H9 (cell line): ENCODE measurements at regions not wholly inside any gene's neighbourhood (a gene's known extent, or its start where the extent isn't known, plus 50 kb on each side); places are given as distances from the start of the nearest gene placed in this dataset.

Experiments used
- DNase-seq: peaks from one replicate; pipeline ENCODE4 v3.0.0-alpha.2; 2017
- H2AFZ ChIP-seq: one replicate; pipeline ENCODE4 v1.6.1; 2013; ENCODE audit warnings: mild to moderate bottlenecking, low read length, control low read depth, moderate library complexity
- H2AK5ac ChIP-seq: 2 replicates; pipeline ENCODE4 v1.6.1; 2013; ENCODE audit warnings: low read length, control low read depth, mixed read lengths; ENCODE audit not compliant: insufficient read length
- H2BK120ac ChIP-seq: one replicate; pipeline ENCODE4 v1.6.1; 2013; ENCODE audit warnings: low read depth, mild to moderate bottlenecking, low read length, control low read depth, inconsistent platforms; ENCODE audit not compliant: poor library complexity, severe bottlenecking
- H2BK12ac ChIP-seq: 2 replicates; pipeline ENCODE4 v1.6.1; 2013; ENCODE audit warnings: low read length, control low read depth, mixed read lengths, low read depth; ENCODE audit not compliant: insufficient read length
- H2BK15ac ChIP-seq: 2 replicates; pipeline ENCODE4 v1.6.1; 2013; ENCODE audit warnings: low read depth, low read length, control low read depth
- H2BK20ac ChIP-seq: one replicate; pipeline ENCODE4 v1.6.1; 2013; ENCODE audit warnings: low read depth, mild to moderate bottlenecking, low read length, control low read depth, inconsistent platforms; ENCODE audit not compliant: poor library complexity, severe bottlenecking
- H2BK5ac ChIP-seq: 2 replicates; pipeline ENCODE4 v1.6.1; 2013; ENCODE audit warnings: low read length, control low read depth, mixed read lengths; ENCODE audit not compliant: insufficient read length
- H3K14ac ChIP-seq: 2 replicates; pipeline ENCODE4 v1.6.1; 2013; ENCODE audit warnings: low read length, control low read depth; ENCODE audit not compliant: insufficient read depth
- H3K18ac ChIP-seq: 2 replicates; pipeline ENCODE4 v1.6.1; 2013; ENCODE audit warnings: low read depth, mild to moderate bottlenecking, mixed read lengths, low read length, control low read depth; ENCODE audit not compliant: insufficient read length
- H3K23ac ChIP-seq: 2 replicates; pipeline ENCODE4 v1.6.1; 2013; ENCODE audit warnings: low read length, control low read depth, mixed read lengths, low read depth; ENCODE audit not compliant: insufficient read length
- H3K23me2 ChIP-seq: 2 replicates; pipeline ENCODE4 v1.6.1; 2013; ENCODE audit warnings: low read depth, mild to moderate bottlenecking, mixed read lengths, low read length, control low read depth; ENCODE audit not compliant: insufficient read length, poor library complexity, severe bottlenecking
- H3K27ac ChIP-seq: 2 replicates; pipeline ENCODE4 v1.5.1; 2013; ENCODE audit warnings: low read length, control low read depth, mixed read lengths, low read depth; ENCODE audit not compliant: insufficient read length
- H3K27me3 ChIP-seq: 2 replicates; pipeline ENCODE4 v1.6.1; 2013; ENCODE audit warnings: low read length, control low read depth, inconsistent platforms; ENCODE audit not compliant: insufficient read depth
- H3K4ac ChIP-seq: 2 replicates; pipeline ENCODE4 v1.6.1; 2013; ENCODE audit warnings: low read depth, mild to moderate bottlenecking, control low read depth, inconsistent platforms, low read length, moderate library complexity
- H3K4me1 ChIP-seq: 2 replicates; pipeline ENCODE4 v1.6.1; 2013; ENCODE audit warnings: low read length, control low read depth, inconsistent platforms; ENCODE audit not compliant: insufficient read depth
- H3K4me2 ChIP-seq: 2 replicates; pipeline ENCODE4 v1.6.1; 2013; ENCODE audit warnings: low read length, control low read depth, mixed read lengths; ENCODE audit not compliant: insufficient read length, insufficient read depth
- H3K56ac ChIP-seq: 2 replicates; pipeline ENCODE4 v1.6.1; 2013; ENCODE audit warnings: low read depth, mild to moderate bottlenecking, mixed read lengths, low read length, control low read depth; ENCODE audit not compliant: insufficient read length
- H3K79me1 ChIP-seq: 2 replicates; pipeline ENCODE4 v1.6.1; 2013; ENCODE audit warnings: low read depth, mild to moderate bottlenecking, moderate library complexity, low read length, control low read depth, inconsistent platforms; ENCODE audit not compliant: insufficient read depth, poor library complexity, severe bottlenecking
- H3K79me2 ChIP-seq: 2 replicates; pipeline ENCODE4 v1.6.1; 2013; ENCODE audit warnings: low read length, control low read depth, inconsistent platforms; ENCODE audit not compliant: insufficient read depth
- H3K9ac ChIP-seq: 2 replicates; pipeline ENCODE4 v1.6.1; 2013; ENCODE audit warnings: low read length, control low read depth, mixed read lengths; ENCODE audit not compliant: insufficient read length; ENCODE audit errors: extremely low read depth
- H3K9me3 ChIP-seq: one replicate; pipeline ENCODE4 v1.6.1; 2013; ENCODE audit warnings: low read depth, low read length, inconsistent platforms; ENCODE audit not compliant: control insufficient read depth
- H3T11ph ChIP-seq: one replicate; pipeline ENCODE4 v1.6.1; 2013; ENCODE audit warnings: mild to moderate bottlenecking, low read length, control low read depth, inconsistent platforms
- H4K20me1 ChIP-seq: one replicate; pipeline ENCODE4 v1.6.1; 2013; ENCODE audit not compliant: control insufficient read depth, insufficient read length, insufficient read depth
- H4K5ac ChIP-seq: 2 replicates; pipeline ENCODE4 v1.6.1; 2013; ENCODE audit warnings: low read depth, mild to moderate bottlenecking, mixed read lengths, low read length, control low read depth; ENCODE audit not compliant: insufficient read length
- H4K8ac ChIP-seq: replicated peaks from 2 replicates; pipeline ENCODE4 v1.6.1; 2013; ENCODE audit warnings: low read length, control low read depth, mixed read lengths, low read depth; ENCODE audit not compliant: insufficient read length
- H4K91ac ChIP-seq: 2 replicates; pipeline ENCODE4 v1.6.1; 2013; ENCODE audit warnings: low read depth, mild to moderate bottlenecking, moderate library complexity, mixed read lengths, low read length, control low read depth; ENCODE audit not compliant: insufficient read length
- H3K27ac Mint-ChIP-seq, 3 experiments: 2 replicates in 2 of 3; 3 replicates in 1 of 3; pipeline ENCODE4 v1.8.0; 2020 to 2021; ENCODE audit warnings: mixed read lengths in 3 of 3, mild to moderate bottlenecking in 1 of 3, moderate library complexity in 1 of 3
- H3K27me3 Mint-ChIP-seq: 2 replicates; pipeline ENCODE4 v1.8.0; 2021; ENCODE audit warnings: low read depth, mild to moderate bottlenecking, moderate library complexity, mixed read lengths
- H3K36me3 Mint-ChIP-seq, 3 experiments: 2 replicates in 2 of 3; 3 replicates in 1 of 3; pipeline ENCODE4 v1.8.0; 2020 to 2021; ENCODE audit warnings: low read depth in 3 of 3, mixed read lengths in 3 of 3; ENCODE audit not compliant: insufficient read depth in 1 of 3
- H3K4me1 Mint-ChIP-seq, 2 experiments: 2 replicates each; pipeline ENCODE4 v1.8.0; 2020; ENCODE audit warnings: mixed read lengths in 2 of 2
- H3K4me3 Mint-ChIP-seq, 2 experiments: 2 replicates in 1 of 2; 3 replicates in 1 of 2; pipeline ENCODE4 v1.8.0; 2020 to 2021; ENCODE audit warnings: mild to moderate bottlenecking in 2 of 2, mixed read lengths in 2 of 2, moderate library complexity in 1 of 2
- H3K9me3 Mint-ChIP-seq, 2 experiments: 2 replicates in 1 of 2; 3 replicates in 1 of 2; pipeline ENCODE4 v1.8.0; 2020; ENCODE audit warnings: mild to moderate bottlenecking in 2 of 2, mixed read lengths in 2 of 2, moderate library complexity in 1 of 2
- CTCF ChIP-seq: fragments of 200-600 bp; sonication (generic); conservative IDR thresholded peaks from 3 replicates; pipeline ENCODE4 v1.8.0; 2021; ENCODE audit warnings: antibody characterized with exemption, mild to moderate bottlenecking
- WGBS: extraction: QIAGEN DNeasy Blood & Tissue Kit; methylation state at CpG from one replicate; pipeline ENCODE4 v1.1.7; 2013; ENCODE audit warnings: missing lambda C conversion rate, low lambda C conversion rate, mixed read lengths; ENCODE audit not compliant: insufficient read length; ENCODE audit errors: extremely low coverage; 5-methylcytosine and 5-hydroxymethylcytosine counted together

DNA sequence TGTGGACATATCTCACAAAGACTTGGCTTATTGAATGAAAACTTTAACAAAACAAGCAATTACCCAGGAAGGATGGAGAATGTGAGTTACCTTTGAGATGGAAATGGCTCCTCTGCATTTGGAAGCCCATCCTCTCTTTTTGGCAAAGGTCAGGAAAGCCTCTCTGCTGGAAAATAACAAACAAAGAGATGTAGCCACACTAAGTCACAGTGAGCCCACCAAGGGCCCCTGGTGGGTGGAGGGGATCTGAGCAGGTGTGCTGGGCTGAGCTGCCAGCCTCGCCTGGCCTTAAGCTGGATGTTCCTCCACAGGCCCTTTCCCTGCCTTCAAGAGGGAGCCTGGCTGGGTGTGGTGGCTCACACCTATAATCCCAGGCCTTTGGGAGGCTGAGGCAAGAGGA, 269.2 kb downstream of the HNRNPD start:
- H3K9me3 Mint-ChIP-seq, result peaks cover 2 to 3% of the 10 kb centered on the region in 2 experiments; a peak in 3 of 5 replicates
- Histone ChIP-seq H2BK5ac (no peak overlapping the region), H3K4me1 (peaks cover 3% of the 10 kb centered on the region), H2BK120ac (no peak overlapping the region), H3K14ac (no peak overlapping the region), H3K79me2 (no peaks in the 10 kb centered on the region), H3K23ac (no peak overlapping the region), H3K27me3 (no peaks in the 10 kb centered on the region), H4K8ac (no peak overlapping the region), H3K18ac (no peak overlapping the region), H3K56ac (no peak overlapping the region), H3T11ph (no peak overlapping the region), H2AK5ac (no peak overlapping the region), H3K27ac (no peak overlapping the region), H4K91ac (no peak overlapping the region), H2AFZ (no peak overlapping the region), H2BK20ac (no peak overlapping the region), H3K4me2 (no peak overlapping the region), H4K5ac (no peak overlapping the region), H3K9me3 (no peaks in the 10 kb centered on the region), H2BK15ac (no peak overlapping the region), H3K9ac (no peak overlapping the region), H2BK12ac (no peak overlapping the region), H4K20me1 (no peaks in the 10 kb centered on the region), H3K79me1 (no peaks in the 10 kb centered on the region), H3K23me2 (no peaks in the 10 kb centered on the region), H3K4ac (no peak overlapping the region)
- H3K4me1 Mint-ChIP-seq, result peaks cover 5 to 12% of the 10 kb centered on the region in 2 experiments; a peak in 2 of 4 replicates
- H3K27ac Mint-ChIP-seq, result peak overlapping the region in 1 of 3 experiments; percentile 70; a peak in 1 of 7 replicates
- no CpG with 5 or more reads among the region's 1 CpG for WGBS
- peak; percentile 64 for DNase-seq
- peaks cover 0 to 6% (median 3%) of the 10 kb centered on the region in 3 experiments; a peak in 3 of 7 replicates for H3K36me3 Mint-ChIP-seq
- H3K27me3 Mint-ChIP-seq, result no peaks in the 10 kb centered on the region
- no peak overlapping the region for H3K4me3 Mint-ChIP-seq
- no peak for TF ChIP-seq CTCF
